IMR-90 (cell line): ENCODE measurements at regions not wholly inside any gene's neighbourhood (a gene's known extent, or its start where the extent isn't known, plus 50 kb on each side); places are given as distances from the start of the nearest gene placed in this dataset.

ENCODE experiments used
- ATAC-seq: fragments of 200-7000 bp; cut with Tn5 transposase; 2 replicates; pipeline ENCODE4 v1.9.1; 2020; ENCODE audit warnings: low read depth, mild to moderate bottlenecking, moderate library complexity
- BruUV-seq: library from RNA; stranded (reverse); fragments of 400-500 nt; replicated peaks from 2 replicates; lab custom pipeline; 2021; lab: Mats Ljungman, UMichigan
- CTCF ChIA-PET: fragments of 300-600 bp; formaldehyde crosslinking; extraction: SDS; loops from one replicate; lab custom pipeline; 2021; ENCODE audit warnings: antibody characterized with exemption; lab: Yijun Ruan, JAX
- POLR2A ChIA-PET: fragments of 300-600 bp; sonication (Branson Sonifier 250); formaldehyde crosslinking; loops from one replicate; lab custom pipeline; 2022; ENCODE audit warnings: antibody characterized with exemption; ENCODE audit not compliant: unreplicated experiment; lab: Charles Lee
- DNase-seq: peaks from one replicate; pipeline ENCODE4 v3.0.0; 2013
- H2AFZ ChIP-seq: replicated peaks from 2 replicates; pipeline ENCODE3; 2013; ENCODE audit warnings: low read length, mild to moderate bottlenecking; ENCODE audit not compliant: poor library complexity
- H2AK5ac ChIP-seq: 2 replicates; pipeline ENCODE4 v1.6.1; 2013; ENCODE audit warnings: low read depth, low read length, inconsistent platforms
- H2AK9ac ChIP-seq: replicated peaks from 2 replicates; pipeline ENCODE3; 2013; ENCODE audit warnings: mild to moderate bottlenecking, low read depth, low read length, moderate library complexity; ENCODE audit not compliant: poor library complexity
- H2BK120ac ChIP-seq: 2 replicates; pipeline ENCODE4 v1.6.1; 2013; ENCODE audit warnings: low read depth, low read length, inconsistent platforms
- H2BK15ac ChIP-seq: 3 replicates; pipeline ENCODE4 v1.6.1; 2013; ENCODE audit warnings: low read depth, low read length, inconsistent platforms
- H2BK20ac ChIP-seq: 2 replicates; pipeline ENCODE4 v1.6.1; 2013; ENCODE audit warnings: low read depth, mild to moderate bottlenecking, inconsistent platforms, low read length, moderate library complexity
- H2BK5ac ChIP-seq: 2 replicates; pipeline ENCODE4 v1.6.1; 2013; ENCODE audit warnings: mild to moderate bottlenecking, low read depth, low read length, inconsistent platforms; ENCODE audit not compliant: poor library complexity, severe bottlenecking
- H3K14ac ChIP-seq: replicated peaks from 2 replicates; pipeline ENCODE4 v1.6.1; 2013; ENCODE audit warnings: low read depth, low read length, inconsistent platforms
- H3K18ac ChIP-seq: 2 replicates; pipeline ENCODE4 v1.6.1; 2013; ENCODE audit warnings: low read depth, low read length, control low read depth
- H3K23ac ChIP-seq: 2 replicates; pipeline ENCODE4 v1.6.1; 2013; ENCODE audit warnings: low read depth, low read length, inconsistent platforms
- H3K27ac ChIP-seq: 2 replicates; pipeline ENCODE4 v1.5.1; 2013; ENCODE audit warnings: mild to moderate bottlenecking, control low read depth, low read length; ENCODE audit not compliant: insufficient read depth
- H3K27me3 ChIP-seq: 2 replicates; pipeline ENCODE4 v1.6.1; 2013; ENCODE audit warnings: low read length; ENCODE audit not compliant: control insufficient read depth, insufficient read depth
- H3K36me3 ChIP-seq: 2 replicates; pipeline ENCODE4 v1.6.1; 2013; ENCODE audit warnings: low read length, mixed read lengths; ENCODE audit not compliant: control insufficient read depth, insufficient read depth
- H3K4ac ChIP-seq: 2 replicates; pipeline ENCODE4 v1.6.1; 2013; ENCODE audit warnings: low read depth, low read length, inconsistent platforms
- H3K4me1 ChIP-seq: 2 replicates; pipeline ENCODE4 v1.6.1; 2013; ENCODE audit warnings: low read length, mixed read lengths; ENCODE audit not compliant: control insufficient read depth, insufficient read depth
- H3K4me2 ChIP-seq: 2 replicates; pipeline ENCODE4 v1.6.1; 2013; ENCODE audit warnings: low read depth, mild to moderate bottlenecking, control low read depth, low read length, moderate library complexity
- H3K4me3 ChIP-seq: 2 replicates; pipeline ENCODE4 v1.5.1; 2013; ENCODE audit warnings: low read depth, mild to moderate bottlenecking, control low read depth, low read length, moderate library complexity; ENCODE audit not compliant: insufficient read depth
- H3K56ac ChIP-seq: 2 replicates; pipeline ENCODE4 v1.6.1; 2013; ENCODE audit warnings: low read length, inconsistent platforms; ENCODE audit not compliant: insufficient read depth; ENCODE audit errors: extremely low read depth
- H3K79me1 ChIP-seq, 2 experiments: 2 replicates each; pipeline ENCODE4 v1.6.1; 2013; ENCODE audit warnings: low read length in 2 of 2, inconsistent platforms in 1 of 2, low read depth in 1 of 2
- H3K9ac ChIP-seq: 2 replicates; pipeline ENCODE4 v1.6.1; 2013; ENCODE audit warnings: low read depth, low read length, control low read depth
- H3K9me1 ChIP-seq: 2 replicates; pipeline ENCODE4 v1.6.1; 2013; ENCODE audit warnings: low read length, inconsistent platforms; ENCODE audit not compliant: insufficient read depth
- H3K9me3 ChIP-seq: 2 replicates; pipeline ENCODE4 v1.6.1; 2013; ENCODE audit warnings: low read length; ENCODE audit not compliant: control insufficient read depth, insufficient read depth
- H4K20me1 ChIP-seq: 2 replicates; pipeline ENCODE4 v1.6.1; 2013; ENCODE audit warnings: low read length, inconsistent platforms; ENCODE audit not compliant: insufficient read depth
- H4K5ac ChIP-seq: 2 replicates; pipeline ENCODE4 v1.6.1; 2013; ENCODE audit warnings: mild to moderate bottlenecking, low read depth, low read length, control low read depth
- H4K8ac ChIP-seq, 2 experiments: 2 replicates each; pipeline ENCODE4 v1.6.1; 2013; ENCODE audit warnings: low read depth in 2 of 2, low read length in 2 of 2, control low read depth in 1 of 2, inconsistent platforms in 1 of 2
- H4K91ac ChIP-seq: 2 replicates; pipeline ENCODE4 v1.6.1; 2013; ENCODE audit warnings: low read depth, low read length, inconsistent platforms; ENCODE audit not compliant: insufficient read depth
- MAFK ChIP-seq: IDR thresholded peaks from 2 replicates; pipeline ENCODE4 v1.6.1; 2012; ENCODE audit warnings: low read depth, low read length, improper control_type of control experiment
- RCOR1 ChIP-seq: IDR thresholded peaks from 2 replicates; pipeline ENCODE4 v1.6.1; 2012; ENCODE audit warnings: mild to moderate bottlenecking, low read length, improper control_type of control experiment; ENCODE audit not compliant: insufficient replicate concordance
- dilution Hi-C: fragments of 300-500 bp; cut with HindIII; formaldehyde crosslinking; loops from one replicate; pipeline ENCODE4 v1.14.3; 2018; ENCODE audit warnings: low sequenced_read_pairs; ENCODE audit not compliant: unreplicated experiment
- in situ Hi-C: fragments of 300-500 bp; cut with MboI; formaldehyde crosslinking; loops from 3 replicates; pipeline ENCODE4 v1.14.3; 2019; ENCODE audit warnings: low sequenced_read_pairs, inconsistent platforms, mixed read lengths
- intact Hi-C: fragments of 100-400 bp; cut with micrococcal nuclease; formaldehyde crosslinking; loops from 2 replicates; pipeline ENCODE4 v1.10.0; 2022
- TF ChIP-seq, protein P1 (sequence below): fragments of 150-350 bp; IDR thresholded peaks from 2 replicates; pipeline ENCODE4 v1.6.1; 2016; ENCODE audit warnings: low read depth, mild to moderate bottlenecking, low read length, moderate library complexity, borderline replicate concordance

DNA sequence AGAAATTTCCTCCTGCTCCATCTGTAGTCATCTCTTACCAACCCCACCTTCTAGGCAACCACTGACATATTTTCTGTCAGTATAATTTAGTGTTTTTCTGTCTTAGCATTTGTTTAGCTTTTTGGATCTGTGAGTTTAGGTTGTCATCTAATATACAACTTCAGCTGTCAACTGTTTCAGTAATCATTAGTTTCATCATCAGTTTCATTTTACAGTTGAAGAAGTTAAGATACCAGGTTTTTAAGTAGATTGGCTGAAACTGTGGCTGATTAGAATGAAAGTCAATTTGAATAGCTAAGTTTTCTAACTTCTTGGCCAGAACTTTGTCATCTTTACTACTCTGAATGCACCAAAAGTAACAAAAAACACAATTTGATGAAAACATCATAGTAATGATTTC lies 1957.3 kb downstream of the NCAM2 start:
- dilution Hi-C loops: no loop called here
- Histone ChIP-seq H3K9ac (no peak overlapping the region), H2BK15ac (no peak overlapping the region), H3K4me1 (no peaks in the 10 kb centered on the region), H4K20me1 (no peaks in the 10 kb centered on the region), H4K91ac (no peak overlapping the region), H2AFZ (no peak overlapping the region), H3K18ac (no peak overlapping the region), H3K9me3 (peaks cover 3% of the 10 kb centered on the region; the same call in 1 of the 2 replicates), H2BK5ac (no peak overlapping the region), H3K56ac (no peak overlapping the region), H3K23ac (no peak overlapping the region), H2AK9ac (no peak overlapping the region), H3K27me3 (no peaks in the 10 kb centered on the region), H3K4ac (no peak overlapping the region), H3K36me3 (no peaks in the 10 kb centered on the region), H3K79me1 (no peaks in the 10 kb centered on the region), H3K27ac (no peak overlapping the region), H2BK20ac (no peak overlapping the region), H3K14ac (no peak overlapping the region), H2AK5ac (no peak overlapping the region), H4K8ac (no peak overlapping the region), H3K4me3 (no peak overlapping the region), H4K5ac (no peak overlapping the region), H3K4me2 (no peak overlapping the region), H2BK120ac (no peak overlapping the region), H3K9me1 (no peaks in the 10 kb centered on the region)
- in situ Hi-C loops: no loop called here
- DNase-seq (no peak), ATAC-seq (no peak)
- TF ChIP-seq RCOR1 (no peak), MAFK (no peak)
- TF ChIP-seq, protein P1, sequence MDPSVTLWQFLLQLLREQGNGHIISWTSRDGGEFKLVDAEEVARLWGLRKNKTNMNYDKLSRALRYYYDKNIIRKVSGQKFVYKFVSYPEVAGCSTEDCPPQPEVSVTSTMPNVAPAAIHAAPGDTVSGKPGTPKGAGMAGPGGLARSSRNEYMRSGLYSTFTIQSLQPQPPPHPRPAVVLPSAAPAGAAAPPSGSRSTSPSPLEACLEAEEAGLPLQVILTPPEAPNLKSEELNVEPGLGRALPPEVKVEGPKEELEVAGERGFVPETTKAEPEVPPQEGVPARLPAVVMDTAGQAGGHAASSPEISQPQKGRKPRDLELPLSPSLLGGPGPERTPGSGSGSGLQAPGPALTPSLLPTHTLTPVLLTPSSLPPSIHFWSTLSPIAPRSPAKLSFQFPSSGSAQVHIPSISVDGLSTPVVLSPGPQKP: no peak
- no TSS peak for BruUV-seq
- CTCF ChIA-PET: no interaction called here
- POLR2A ChIA-PET: no interaction called here
- intact Hi-C loops: no loop called here
